ENCODE measurements at regions not wholly inside any gene's neighbourhood (a gene's known extent, or its start where the extent isn't known, plus 50 kb on each side); places are given as distances from the start of the nearest gene placed in this dataset.

DNA sequence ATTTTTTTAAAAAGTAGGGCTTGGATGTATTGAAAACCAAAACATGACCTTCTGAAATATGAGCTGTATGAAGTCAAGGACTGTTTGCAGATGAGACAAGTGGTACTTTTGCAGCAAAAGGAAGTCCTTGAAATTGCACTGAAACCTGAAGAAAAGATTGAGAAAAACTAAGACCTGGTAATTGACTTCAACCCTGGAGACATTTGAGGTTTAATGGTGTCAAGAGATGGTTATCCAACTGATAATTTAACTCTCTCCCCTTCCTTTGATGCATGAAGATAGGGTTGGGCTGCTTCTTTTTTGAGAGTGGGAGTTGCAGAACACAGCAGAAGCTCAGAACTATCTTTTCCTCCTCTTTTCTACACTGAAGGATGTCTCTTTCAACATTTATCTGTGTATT is 180.9 kb upstream of the DTNBP1 start:
- intact Hi-C loops (cut with micrococcal nuclease; ENCODE audit: unreplicated experiment), result no loop called here
- Histone ChIP-seq H3K79me2 (ENCODE audit: insufficient read depth, low read depth, low read length) (no peaks in the 10 kb centered on the region), H4K20me1 (ENCODE audit: insufficient read depth, low read length) (no peaks in the 10 kb centered on the region), H3K9me3 (ENCODE audit: low read length) (no peaks in the 10 kb centered on the region), H3K9me2 (ENCODE audit: insufficient read depth, low read length) (no peaks in the 10 kb centered on the region), H3K4me2 (ENCODE audit: low read length) (no peak overlapping the region), H3K4me1 (ENCODE audit: insufficient read depth, low read length, poor library complexity, severe bottlenecking) (no peaks in the 10 kb centered on the region), H2AFZ (ENCODE audit: low read length) (no peak overlapping the region), H3K27ac (ENCODE audit: low read depth, low read length, poor library complexity, severe bottlenecking) (no peak overlapping the region), H3K4me3 (ENCODE audit: low read depth, low read length, poor library complexity, severe bottlenecking) (no peak overlapping the region), H3K36me3 (ENCODE audit: insufficient read depth, low read length) (no peaks in the 10 kb centered on the region)
- CTCF ChIA-PET (ENCODE audit: unreplicated experiment), result no interaction called here
- BruUV-seq (replicated peaks), result no TSS peak
- POLR2A ChIA-PET, result no interaction called here
- TF ChIP-seq, protein P1, sequence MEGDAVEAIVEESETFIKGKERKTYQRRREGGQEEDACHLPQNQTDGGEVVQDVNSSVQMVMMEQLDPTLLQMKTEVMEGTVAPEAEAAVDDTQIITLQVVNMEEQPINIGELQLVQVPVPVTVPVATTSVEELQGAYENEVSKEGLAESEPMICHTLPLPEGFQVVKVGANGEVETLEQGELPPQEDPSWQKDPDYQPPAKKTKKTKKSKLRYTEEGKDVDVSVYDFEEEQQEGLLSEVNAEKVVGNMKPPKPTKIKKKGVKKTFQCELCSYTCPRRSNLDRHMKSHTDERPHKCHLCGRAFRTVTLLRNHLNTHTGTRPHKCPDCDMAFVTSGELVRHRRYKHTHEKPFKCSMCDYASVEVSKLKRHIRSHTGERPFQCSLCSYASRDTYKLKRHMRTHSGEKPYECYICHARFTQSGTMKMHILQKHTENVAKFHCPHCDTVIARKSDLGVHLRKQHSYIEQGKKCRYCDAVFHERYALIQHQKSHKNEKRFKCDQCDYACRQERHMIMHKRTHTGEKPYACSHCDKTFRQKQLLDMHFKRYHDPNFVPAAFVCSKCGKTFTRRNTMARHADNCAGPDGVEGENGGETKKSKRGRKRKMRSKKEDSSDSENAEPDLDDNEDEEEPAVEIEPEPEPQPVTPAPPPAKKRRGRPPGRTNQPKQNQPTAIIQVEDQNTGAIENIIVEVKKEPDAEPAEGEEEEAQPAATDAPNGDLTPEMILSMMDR (conservative IDR thresholded peaks at IDR 0.05; ENCODE audit: low read length), result no peak
- no peak for TF ChIP-seq EZH2phosphoT487 (IDR thresholded peaks at IDR 0.05; ENCODE audit: borderline replicate concordance, low read depth, low read length)
- DNase-seq (ENCODE audit: low spot score), result no peak

DNA sequence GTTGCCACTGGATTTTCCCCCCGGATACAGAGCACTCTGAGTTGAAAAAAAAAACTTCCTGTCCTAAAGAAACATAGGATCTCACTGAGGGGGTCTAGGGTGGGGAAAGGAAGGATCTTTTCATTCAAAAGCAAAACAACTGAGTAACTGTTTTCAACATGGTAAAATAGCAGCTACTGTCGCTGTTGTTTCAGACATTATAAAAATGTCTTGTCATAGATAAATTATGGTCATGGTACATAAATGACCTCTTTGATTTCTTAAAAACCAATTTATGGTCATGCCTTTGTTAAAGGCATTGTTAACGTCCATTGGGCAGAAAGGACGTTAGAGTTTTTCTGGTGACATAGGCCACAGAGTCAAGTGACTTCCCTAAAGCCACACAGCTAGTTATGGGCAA is 180.4 kb upstream of the DTNBP1 start:
- Histone ChIP-seq H3K9me3 (ENCODE audit: low read length) (no peaks in the 10 kb centered on the region), H3K4me1 (ENCODE audit: insufficient read depth, low read length, poor library complexity, severe bottlenecking) (no peaks in the 10 kb centered on the region), H3K4me3 (ENCODE audit: low read depth, low read length, poor library complexity, severe bottlenecking) (no peak overlapping the region), H3K27ac (ENCODE audit: low read depth, low read length, poor library complexity, severe bottlenecking) (no peak overlapping the region), H3K36me3 (ENCODE audit: insufficient read depth, low read length) (no peaks in the 10 kb centered on the region), H3K4me2 (ENCODE audit: low read length) (no peak overlapping the region), H4K20me1 (ENCODE audit: insufficient read depth, low read length) (no peaks in the 10 kb centered on the region), H3K9me2 (ENCODE audit: insufficient read depth, low read length) (no peaks in the 10 kb centered on the region), H2AFZ (ENCODE audit: low read length) (no peak overlapping the region), H3K79me2 (ENCODE audit: insufficient read depth, low read depth, low read length) (no peaks in the 10 kb centered on the region)
- ChIA-PET CTCF (ENCODE audit: unreplicated experiment) (no interaction called here), POLR2A (interaction anchor here (0.6 kb wide), 1 partner anchor 223 kb away, joined by 3 read pairs; no protein-coding TSS in a partner anchor)
- TF ChIP-seq EZH2phosphoT487 (IDR thresholded peaks at IDR 0.05; ENCODE audit: borderline replicate concordance, low read depth, low read length), result no peak
- TF ChIP-seq, protein P1 (conservative IDR thresholded peaks at IDR 0.05; ENCODE audit: low read length), result no peak
- no TSS peak for BruUV-seq (replicated peaks)
- DNase-seq (ENCODE audit: low spot score), result no peak
- intact Hi-C loops (cut with micrococcal nuclease; ENCODE audit: unreplicated experiment), result no loop called here

DNA sequence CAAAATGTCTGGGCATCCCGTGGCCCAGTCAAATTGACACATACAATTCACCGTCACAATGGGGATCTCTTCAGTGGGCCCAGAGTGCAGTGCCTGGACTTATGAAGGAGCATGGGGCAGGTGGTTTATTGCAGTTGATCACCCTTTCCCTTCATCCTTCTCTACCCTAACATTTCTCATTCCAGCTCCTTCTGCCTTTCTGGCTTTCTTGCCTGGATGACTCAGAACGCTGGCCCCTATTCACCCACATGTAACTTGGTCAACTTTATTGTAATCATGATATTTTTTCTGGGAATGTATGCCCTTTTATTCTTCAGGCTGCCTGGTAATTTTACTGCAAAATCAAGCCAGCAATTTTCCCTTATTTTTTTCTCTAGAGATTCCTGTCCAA is 179.9 kb upstream of the DTNBP1 start:
- Histone ChIP-seq H3K4me1 (ENCODE audit: insufficient read depth, low read length, poor library complexity, severe bottlenecking) (no peaks in the 10 kb centered on the region), H3K4me3 (ENCODE audit: low read depth, low read length, poor library complexity, severe bottlenecking) (no peak overlapping the region), H3K79me2 (ENCODE audit: insufficient read depth, low read depth, low read length) (no peaks in the 10 kb centered on the region), H3K27ac (ENCODE audit: low read depth, low read length, poor library complexity, severe bottlenecking) (no peak overlapping the region), H4K20me1 (ENCODE audit: insufficient read depth, low read length) (no peaks in the 10 kb centered on the region), H3K9me2 (ENCODE audit: insufficient read depth, low read length) (no peaks in the 10 kb centered on the region), H3K36me3 (ENCODE audit: insufficient read depth, low read length) (no peaks in the 10 kb centered on the region), H2AFZ (ENCODE audit: low read length) (no peak overlapping the region), H3K9me3 (ENCODE audit: low read length) (no peaks in the 10 kb centered on the region), H3K4me2 (ENCODE audit: low read length) (no peak overlapping the region)
- no peak for TF ChIP-seq EZH2phosphoT487 (IDR thresholded peaks at IDR 0.05; ENCODE audit: borderline replicate concordance, low read depth, low read length)
- TF ChIP-seq, protein P1 (conservative IDR thresholded peaks at IDR 0.05; ENCODE audit: low read length), result no peak
- DNase-seq (ENCODE audit: low spot score), result no peak
- CTCF ChIA-PET (ENCODE audit: unreplicated experiment), result no interaction called here
- intact Hi-C loops (cut with micrococcal nuclease; ENCODE audit: unreplicated experiment), result no loop called here
- POLR2A ChIA-PET, result interaction anchor here (0.6 kb wide), 1 partner anchor 222 kb away, joined by 3 read pairs; no protein-coding TSS in a partner anchor
- BruUV-seq (replicated peaks), result no TSS peak

All from OCI-LY7 (cell line).